ENCODE measurements at regions not wholly inside any gene's neighbourhood (a gene's known extent, or its start where the extent isn't known, plus 50 kb on each side); places are given as distances from the start of the nearest gene placed in this dataset.

DNA sequence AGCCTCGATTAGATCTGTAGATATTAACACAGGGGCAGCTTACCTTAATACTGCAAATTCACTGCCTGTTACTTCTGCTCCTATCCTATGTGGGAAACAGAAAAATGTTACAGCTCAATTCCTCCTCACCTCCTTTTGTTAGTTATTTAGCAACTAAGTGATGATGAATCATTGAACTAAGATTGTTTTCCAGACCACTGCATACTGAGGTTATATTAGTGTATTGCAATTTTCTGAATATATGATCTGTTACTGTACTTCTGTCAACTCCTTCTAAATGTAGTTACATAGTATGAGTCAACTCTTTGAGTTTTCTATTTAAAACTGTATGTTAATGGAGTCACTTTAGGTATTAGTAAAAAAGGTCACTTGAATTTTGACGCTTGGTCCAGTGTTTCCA is 331.5 kb upstream of the SLCO3A1 start:
- no peak for DNase-seq (ENCODE audit: low read depth in 2 of 2)

DNA sequence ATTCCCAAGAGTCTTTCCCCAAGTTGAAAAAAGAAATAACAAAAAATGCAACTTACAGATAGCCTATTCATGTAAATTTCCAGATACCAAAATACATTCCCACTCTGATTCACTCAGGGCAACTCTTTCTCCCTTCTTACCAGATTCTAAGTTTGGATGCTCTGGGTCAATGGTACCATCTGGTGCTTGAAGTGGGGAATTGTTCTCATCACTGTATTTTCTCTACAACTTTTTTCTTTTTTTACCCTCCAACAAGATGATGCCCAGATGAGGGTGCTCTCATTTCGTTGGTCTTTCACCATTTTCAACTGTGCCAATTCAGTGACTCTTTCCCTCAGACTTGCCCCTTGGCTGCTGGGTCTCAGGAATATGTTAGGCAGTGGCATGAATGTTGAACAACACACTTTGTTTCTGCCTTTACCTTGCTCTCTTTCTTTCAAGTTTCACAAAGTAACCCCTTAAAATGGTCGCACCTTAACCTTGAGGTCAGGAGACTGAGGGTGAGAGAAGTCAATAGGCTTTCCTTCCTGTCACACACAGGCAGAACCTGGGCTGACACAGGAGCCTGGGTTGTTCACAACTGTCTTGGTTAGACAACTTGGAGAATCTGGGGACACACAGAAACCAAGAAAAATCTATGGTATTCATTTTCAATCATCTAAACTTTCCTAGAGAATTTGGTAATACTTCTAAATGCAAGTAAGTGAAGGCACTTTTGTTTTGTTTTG is 330.7 kb upstream of the SLCO3A1 start:
- no peak for DNase-seq (ENCODE audit: low read depth in 2 of 2)

DNA sequence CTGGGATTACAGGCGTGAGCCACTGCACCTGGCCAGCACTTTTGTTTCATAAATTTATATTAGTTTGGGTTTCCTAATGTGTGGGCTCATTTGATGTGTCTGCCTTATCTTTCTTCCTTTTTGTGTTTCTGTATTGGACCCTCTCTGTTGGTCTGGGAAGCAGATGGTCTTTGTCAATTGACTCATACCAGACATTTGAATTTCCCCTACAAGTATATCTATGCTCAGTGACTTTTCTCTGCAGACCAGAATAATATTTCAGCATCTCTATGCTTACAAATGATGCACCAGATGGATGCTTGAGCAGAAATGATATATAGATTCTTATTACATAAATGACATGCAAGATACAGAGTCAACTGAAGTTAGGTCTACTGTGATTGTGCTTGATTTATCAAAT is 329.9 kb upstream of the SLCO3A1 start:
- DNase-seq (ENCODE audit: low read depth in 2 of 2) = no peak

DNA sequence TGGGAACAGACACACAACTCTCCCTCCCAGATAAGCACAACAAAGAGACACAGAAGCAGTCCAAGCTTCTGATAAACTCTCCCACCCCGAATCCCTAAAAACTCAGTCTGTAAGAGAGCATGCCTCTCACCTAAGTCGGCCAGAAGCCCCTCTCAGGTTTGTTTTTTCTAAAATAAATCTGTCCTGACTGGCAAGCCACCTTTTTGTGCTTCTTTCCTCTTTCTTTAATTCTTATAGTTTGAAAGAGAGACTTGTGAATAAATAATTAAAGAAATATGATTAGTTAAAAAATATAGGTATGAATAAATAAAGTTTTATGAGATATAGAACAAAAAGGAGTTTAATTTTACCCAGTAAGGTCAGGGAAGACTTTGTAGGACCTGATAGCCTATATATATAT is 329.0 kb upstream of the SLCO3A1 start:
- no peak for DNase-seq (ENCODE audit: low read depth in 2 of 2)

DNA sequence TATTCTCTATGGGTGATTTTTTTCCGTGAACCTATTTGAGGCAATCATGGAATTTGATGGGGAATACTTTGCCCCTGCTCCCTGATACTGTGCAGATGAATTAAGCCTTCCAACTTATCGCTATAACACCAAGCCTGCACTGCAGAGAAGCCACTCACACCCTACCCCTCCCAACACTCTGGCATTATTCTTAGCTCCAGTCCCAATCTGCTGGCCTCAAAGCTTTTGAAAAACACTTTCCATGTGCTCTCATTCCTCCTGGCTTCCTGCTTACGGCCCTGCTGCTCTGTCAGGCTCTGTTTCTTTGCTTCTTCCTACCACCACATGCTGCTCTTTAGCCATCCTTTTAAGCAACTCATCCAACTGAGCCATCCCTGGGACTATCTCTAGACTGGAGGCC is 327.8 kb upstream of the SLCO3A1 start:
- no peak for DNase-seq (ENCODE audit: low read depth in 2 of 2)

DNA sequence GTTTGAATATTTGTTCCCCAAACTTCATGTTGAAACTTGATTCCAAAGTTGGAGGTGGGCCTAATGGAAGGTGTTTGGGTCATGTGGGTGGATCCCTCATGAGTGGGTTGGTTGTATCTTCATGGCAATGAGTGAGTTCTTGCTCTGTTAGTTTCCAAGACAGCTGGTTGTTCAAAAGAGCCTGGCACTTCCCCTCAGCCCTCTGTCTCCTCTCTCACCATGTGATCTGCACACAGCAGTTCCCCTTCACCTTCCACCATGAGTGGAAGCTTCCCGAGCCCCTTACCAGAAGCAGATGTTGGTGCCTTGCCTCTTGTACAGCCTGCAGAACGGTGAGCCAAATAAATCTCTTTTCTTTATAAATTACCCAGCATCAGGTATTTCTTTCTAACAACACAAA is 327.1 kb upstream of the SLCO3A1 start:
- DNase-seq (ENCODE audit: low read depth in 2 of 2) = no peak

DNA sequence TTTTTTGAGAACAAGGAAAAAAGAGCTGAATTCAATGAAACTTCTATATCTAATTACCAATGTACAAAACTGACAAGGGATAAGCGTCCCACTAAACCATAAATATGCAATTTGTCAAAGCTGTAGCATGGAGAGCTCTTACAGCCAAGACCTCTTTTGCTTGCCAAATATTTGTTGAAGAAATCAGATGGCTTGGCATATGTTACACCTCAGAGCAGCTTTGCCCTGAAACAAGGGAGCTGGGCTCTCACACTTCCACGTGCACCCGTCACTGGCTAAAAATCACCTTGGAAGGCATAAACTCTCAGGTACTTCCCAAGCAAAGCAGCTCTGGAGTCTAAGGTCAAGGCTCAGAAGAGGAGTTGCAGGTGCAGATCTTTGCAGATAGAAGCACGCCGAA is 324.7 kb upstream of the SLCO3A1 start:
- DNase-seq (ENCODE audit: low read depth in 2 of 2) = no peak

DNA sequence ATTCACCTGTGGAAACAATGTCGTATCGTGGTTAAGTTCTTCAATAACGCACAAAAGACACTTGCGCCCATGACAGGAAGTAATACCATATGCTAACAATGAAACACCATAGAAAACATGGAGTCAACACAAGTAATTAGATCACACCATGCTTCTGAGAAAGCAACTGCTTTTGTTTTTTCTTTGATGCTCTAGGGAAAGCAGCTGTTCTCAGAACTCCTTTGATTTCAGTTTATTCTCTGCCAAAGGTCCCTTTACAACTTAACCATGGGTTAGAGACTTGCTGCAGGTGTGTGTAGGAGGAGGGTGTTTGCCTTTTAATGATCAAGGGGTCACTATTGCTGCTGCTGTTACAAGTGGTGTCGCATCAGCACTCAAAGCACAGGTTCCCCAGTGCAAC is 324.0 kb upstream of the SLCO3A1 start:
- DNase-seq (ENCODE audit: low read depth in 2 of 2) = no peak

DNA sequence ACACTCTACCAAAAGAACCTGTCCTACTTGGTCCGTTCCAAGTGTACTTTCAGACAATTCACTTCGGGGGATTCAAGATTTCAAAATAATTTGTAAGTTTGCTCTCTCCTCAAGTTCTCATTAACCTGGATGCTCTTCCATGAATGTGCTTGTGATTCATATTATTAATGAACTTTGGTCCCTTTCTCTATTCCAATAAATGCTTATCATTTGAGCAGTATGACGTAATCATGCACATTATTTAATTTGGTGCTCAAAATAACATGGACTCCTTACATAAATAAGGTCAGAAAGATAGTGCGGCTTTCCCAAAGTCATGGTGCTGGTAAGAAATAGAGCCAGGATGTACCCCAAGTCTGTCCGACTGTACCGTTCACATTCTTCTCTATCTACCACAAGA is 323.2 kb upstream of the SLCO3A1 start:
- DNase-seq (ENCODE audit: low read depth in 2 of 2) = no peak

DNA sequence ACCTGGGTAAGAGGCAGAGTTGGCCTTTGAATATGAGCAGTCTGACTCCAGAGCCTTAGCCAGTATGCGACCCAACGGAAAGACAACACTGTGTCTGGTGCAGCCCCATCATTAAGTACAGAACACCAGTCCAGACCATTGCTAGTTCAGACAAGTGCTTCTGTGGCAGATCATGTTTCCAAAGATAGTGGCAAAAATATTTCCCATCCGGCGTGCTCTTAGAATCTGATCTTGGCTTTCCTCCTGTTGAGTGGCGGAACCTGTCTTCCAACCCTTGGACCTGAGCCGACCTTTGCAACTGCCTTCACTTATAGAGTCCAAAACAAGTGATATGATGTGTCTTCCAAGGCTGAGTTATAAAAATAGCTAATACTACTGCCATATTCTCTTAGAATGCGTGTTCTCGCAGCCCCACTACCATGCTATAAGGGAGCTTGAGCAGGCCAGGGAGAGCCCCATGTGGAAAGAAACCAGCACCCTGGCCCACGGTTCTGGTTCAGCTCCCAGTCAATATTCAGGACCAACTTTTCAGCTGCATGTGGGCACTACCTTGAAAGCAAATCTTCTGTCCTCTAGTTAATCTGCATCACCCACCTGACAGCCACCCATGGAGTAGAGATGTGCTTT is 322.4 kb upstream of the SLCO3A1 start:
- no peak for DNase-seq (ENCODE audit: low read depth in 2 of 2)

DNA sequence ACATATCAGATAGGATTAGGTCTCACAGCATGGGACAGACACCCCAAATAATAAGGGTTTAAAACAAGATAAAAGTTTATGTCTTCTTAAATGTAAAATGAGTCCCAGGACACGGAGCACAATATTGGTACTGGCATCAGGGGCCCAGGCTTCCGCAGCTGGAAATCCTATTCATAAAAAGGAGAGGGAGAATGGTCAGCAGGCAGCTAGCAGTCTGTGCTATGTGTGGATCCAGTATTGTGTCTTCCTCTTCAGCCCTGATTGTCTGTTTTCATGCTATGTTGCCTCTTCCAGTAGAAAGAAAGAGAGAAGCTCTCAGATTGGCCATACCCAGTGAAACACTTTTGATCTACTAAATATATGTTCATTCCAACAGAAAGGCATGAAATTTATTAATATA is 319.3 kb upstream of the SLCO3A1 start:
- no peak for DNase-seq (ENCODE audit: low read depth in 2 of 2)

DNA sequence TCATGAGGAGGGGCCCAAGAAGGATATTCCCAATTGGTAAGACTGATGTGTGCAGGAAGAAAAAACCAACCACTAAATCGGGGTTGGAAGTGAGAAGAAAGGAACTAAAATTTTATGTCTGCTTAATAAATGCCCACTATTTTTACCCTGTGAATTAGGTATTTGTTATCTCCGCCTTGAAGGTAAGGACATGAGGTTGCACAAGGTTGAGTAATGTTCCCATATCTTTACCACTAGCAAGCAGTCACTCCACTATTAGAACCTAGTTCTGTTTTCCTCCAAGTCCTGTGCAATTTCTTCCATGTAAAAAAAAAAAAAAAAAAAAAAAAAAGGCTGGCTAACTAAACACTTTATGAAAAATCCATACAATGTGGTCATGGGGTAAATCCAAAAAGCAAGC is 318.5 kb upstream of the SLCO3A1 start:
- DNase-seq (ENCODE audit: low read depth in 2 of 2) = no peak

DNA sequence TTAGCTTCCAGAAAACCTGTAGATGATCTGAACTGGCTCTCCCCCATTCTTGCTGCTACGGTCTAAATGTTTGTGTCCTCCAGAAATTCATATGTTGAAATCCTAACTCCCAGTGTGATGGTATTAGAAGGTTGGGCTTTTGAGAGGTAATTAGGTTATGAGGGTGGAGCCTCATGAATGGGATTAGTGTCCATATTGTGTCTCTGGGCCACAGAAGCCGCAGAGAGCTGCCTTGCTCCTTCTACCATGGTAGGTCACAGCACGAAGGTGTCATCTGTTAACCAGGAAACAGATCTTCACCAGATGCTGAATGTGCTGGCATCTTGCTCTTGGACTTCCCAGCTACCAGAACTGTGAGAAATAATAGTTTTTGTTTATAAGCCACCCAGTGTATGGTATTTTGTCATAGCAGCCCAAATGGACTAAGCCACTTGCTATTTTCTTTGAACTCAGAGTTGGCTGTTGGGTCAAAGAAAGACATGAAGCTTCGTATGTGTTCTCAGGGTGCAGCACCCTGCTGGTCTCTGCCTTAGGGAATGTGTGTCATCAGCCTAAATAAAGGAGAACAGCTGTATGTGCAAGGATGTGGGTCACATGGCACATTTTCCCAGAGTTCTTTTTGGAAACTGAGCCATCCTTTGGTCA is 317.5 kb upstream of the SLCO3A1 start:
- no peak for DNase-seq (ENCODE audit: low read depth in 2 of 2)

DNA sequence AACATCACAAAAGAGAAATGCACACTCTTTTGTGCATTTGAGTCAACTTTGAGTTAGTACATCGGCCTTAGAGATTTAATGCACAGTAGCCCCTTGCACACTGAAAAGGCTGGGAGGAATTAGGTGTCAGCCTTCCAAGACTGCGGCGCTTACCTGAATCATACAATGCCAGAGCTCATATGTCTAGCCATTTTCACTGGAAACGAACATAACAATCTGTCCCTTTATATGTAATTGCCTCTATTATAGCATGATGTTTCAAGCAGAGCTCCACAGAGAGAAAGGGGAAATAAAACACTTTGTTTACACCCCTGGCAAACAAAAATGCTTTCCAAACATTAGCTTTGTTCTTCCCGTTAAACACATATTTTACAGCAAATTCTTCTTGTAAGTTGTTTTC is 315.7 kb upstream of the SLCO3A1 start:
- no peak for DNase-seq (ENCODE audit: low read depth in 2 of 2)

DNA sequence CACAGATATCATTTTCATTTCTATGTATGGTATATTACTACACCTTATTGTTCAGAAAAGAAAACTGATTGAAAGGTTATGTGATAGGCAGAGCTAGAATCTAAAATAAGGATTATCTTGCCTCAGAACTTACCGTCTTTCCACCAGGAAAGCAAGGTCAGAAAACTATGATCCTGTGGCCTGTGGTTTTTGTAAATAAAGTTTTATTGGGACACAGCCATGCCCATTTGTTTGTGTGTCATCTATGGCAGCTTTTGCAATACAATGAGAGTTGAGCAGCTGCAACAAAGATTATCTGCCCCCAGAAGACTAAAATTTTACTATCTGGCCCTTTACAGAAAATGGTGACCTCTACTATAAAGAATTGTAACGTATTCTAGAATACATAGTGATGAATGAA is 314.7 kb upstream of the SLCO3A1 start:
- no peak for DNase-seq (ENCODE audit: low read depth in 2 of 2)

DNA sequence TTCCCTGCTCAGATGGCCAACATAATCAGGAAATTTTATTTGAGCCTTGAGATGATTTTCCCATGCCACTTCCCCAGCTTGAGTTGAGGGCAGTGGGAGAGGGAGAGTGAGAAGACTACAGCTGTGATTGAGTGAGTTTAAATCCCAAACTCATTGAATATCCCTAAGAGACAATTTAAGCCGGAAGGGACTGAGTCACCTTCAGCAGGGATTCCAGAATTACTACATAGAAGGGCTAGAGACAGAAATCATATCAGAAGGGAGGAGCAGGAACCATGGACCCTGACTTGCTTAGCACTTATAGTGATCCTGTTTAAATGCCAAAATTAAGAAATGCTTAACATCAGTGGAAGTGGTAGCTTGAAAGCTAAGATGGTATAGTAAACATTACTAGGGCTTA is 312.2 kb upstream of the SLCO3A1 start:
- DNase-seq (ENCODE audit: low read depth in 2 of 2) = no peak

DNA sequence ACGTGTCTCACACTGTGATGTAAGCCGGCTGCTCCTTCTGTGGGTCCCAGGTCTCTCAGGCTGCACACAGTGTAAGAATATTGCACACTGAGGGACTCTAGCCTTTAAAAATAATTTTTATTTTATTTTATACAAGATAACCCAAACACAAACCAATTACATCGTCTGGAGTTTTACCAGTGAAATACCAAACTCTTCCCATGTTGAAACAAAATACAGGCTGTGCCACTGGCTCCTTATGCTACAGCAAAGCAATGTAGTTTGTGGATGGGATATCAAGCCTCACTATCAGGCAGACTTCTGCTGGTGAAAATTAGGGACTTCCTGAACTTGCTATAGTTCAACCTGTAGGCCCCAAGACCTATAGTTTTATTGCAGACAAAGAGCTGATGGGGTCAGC is 311.3 kb upstream of the SLCO3A1 start:
- no peak for DNase-seq (ENCODE audit: low read depth in 2 of 2)

DNA sequence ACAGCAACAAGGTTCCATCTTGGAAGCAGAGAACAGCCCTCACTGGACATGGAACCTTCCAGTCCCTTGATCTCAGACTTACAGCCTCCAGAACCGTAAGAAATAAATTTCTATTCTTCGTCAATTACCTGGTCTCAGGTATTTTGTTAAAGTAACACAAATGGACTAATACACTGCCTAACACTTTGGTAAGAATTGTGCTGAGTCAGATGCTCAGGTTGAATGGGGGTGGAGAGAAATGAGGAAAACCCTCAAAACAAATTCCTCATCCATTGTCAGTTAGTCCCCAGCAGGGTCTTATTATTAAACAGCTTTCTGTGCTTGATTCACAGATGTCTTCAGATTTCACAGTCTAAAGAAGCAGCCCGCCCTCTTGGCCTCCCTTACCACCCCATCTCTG is 306.2 kb upstream of the SLCO3A1 start:
- no peak for DNase-seq (ENCODE audit: low read depth in 2 of 2)

DNA sequence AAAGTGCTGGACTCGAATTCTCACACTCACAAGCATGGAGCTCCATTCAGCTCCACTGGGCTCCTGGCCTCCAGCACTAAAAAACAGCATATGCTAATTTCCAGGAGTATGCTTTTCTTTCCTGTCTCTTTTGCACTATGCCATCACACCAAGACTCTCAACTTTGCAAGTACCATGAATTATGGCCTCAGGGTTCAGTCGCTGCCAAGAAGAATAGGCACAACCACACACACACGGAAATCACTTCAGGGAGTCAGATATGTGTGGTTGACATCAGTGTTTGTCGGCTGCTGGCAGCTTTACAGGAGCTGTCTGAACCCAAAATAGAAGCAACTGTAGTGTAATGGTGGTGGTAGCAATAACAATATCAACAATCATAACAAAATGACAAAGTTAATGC is 305.0 kb upstream of the SLCO3A1 start:
- no peak for DNase-seq (ENCODE audit: low read depth in 2 of 2)

DNA sequence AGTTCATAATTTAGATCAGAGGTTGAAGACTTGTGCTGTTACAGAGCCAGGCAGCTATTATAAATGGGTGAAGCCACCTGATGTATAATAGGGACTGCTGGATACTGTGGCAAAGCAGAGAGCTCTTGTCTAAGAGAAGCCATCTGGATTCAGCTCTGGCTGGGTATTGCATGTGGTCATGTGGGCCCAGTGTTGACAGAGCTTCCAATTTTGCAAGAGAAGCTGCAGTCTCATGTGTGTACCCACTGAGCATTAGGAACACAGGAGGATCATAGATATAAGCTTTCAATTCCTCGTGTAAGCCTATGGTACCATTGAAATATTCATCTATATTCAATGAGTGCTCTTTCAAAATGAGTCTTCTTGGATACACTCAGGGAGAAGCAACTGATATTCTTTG is 303.9 kb upstream of the SLCO3A1 start:
- no peak for DNase-seq (ENCODE audit: low read depth in 2 of 2)

DNA sequence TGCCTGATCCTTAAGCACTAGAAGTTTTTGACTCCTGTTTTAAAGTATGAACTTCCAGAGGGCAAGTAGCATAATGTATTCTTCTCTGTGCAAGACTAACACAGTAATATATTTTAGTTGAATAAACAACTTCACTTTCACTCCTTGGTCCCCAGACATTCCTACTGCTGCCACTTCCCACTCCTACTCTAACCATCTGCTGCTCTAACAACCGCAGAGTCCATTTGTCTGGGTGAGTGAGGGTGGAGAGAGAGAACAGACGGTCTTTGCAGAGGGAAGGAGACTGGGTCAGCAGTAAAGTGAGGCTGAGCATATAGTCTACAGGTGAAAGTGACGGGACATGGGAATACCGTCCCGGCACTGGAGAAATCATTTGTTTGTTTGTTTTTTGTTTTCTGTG is 301.0 kb upstream of the SLCO3A1 start:
- no peak for DNase-seq (ENCODE audit: low read depth in 2 of 2)

DNA sequence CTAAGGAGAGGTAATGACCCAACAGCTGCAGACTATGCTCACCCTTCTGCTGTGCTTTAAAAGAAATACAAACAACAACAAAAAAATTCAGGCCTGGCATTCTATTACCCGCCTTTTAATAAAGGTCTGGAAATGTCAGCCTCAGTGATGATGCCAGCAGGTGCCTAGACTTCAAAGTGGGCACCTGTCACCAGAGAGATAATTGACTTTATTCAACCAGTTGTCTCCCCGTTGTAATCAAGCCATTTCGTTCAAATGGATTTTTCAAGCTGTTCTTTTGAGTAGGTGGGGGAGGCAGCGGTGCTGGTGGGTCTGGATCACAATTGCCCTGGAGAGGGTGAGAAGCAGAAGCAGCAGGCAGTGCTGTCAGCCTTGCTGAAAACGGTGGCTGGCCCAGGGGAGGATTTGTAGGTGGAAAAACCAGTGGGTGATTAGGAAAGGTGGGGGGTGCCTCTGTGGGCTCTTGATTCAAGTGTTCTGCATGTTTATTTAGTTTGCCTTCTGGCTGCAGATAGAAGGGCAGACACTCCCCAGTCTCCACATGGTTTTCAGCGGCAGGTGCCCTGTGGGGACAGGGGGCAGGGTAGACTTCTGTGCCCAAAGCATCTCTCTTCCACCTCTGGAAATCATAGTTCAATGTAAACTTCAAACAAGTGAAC is 300.2 kb upstream of the SLCO3A1 start:
- DNase-seq (ENCODE audit: low read depth in 2 of 2) = no peak

DNA sequence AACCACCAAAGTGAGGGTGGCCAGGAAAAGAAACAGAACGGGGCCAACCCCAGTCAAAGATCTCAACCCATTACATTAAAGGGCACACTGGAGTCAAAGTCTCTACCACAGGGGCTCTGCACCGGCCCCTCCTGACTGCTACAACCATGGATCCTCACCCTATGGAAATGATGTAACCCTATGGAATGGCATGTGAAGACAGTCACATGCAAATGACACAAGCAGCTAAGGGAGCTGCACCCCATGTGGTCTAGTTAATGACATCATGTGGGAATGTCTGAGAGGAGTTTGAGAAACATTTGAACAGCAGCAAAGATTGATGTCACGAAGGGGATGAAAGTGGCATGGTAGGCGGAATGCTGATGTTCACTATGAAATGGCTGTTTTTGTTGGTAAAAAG is 298.2 kb upstream of the SLCO3A1 start:
- no peak for DNase-seq (ENCODE audit: low read depth in 2 of 2)
